ENCODE measurements at regions not wholly inside any gene's neighbourhood (a gene's known extent, or its start where the extent isn't known, plus 50 kb on each side); places are given as distances from the start of the nearest gene placed in this dataset.

DNA sequence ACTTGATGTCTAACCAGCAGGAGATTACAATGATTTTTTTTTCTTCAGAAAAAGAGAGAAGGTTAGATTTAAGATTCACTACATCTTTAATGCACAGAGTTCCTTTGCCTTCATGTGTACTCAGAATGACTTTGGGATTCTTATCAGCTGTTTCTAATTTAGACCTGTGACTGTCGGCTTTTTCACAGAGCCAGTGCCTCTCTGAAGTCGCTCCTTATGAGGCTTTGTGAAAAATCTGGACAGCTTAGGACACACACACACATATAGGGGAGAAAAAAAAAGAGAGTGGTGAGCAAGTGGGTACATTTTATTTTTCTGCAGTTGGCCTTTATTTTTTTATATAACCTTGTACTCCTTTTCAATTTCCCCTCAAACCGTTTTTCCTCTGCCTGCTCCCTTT lies 893.1 kb upstream of the CELF4 start:
- no peaks in the 10 kb centered on the region for H3K27me3 Mint-ChIP-seq
- no peak for ATAC-seq (replicated peaks)
- H3K27ac Mint-ChIP-seq, result no peak overlapping the region
- H3K36me3 Mint-ChIP-seq (ENCODE audit: insufficient read depth), result no peaks in the 10 kb centered on the region
- no peak overlapping the region for H3K4me3 Mint-ChIP-seq
- DNase-seq, result no peak
- H3K4me1 Mint-ChIP-seq (ENCODE audit: low read depth in 2 of 2), result no peaks in the 10 kb centered on the region
- peaks cover 5 to 9% of the 10 kb centered on the region in 2 donors for H3K9me3 Mint-ChIP-seq

DNA sequence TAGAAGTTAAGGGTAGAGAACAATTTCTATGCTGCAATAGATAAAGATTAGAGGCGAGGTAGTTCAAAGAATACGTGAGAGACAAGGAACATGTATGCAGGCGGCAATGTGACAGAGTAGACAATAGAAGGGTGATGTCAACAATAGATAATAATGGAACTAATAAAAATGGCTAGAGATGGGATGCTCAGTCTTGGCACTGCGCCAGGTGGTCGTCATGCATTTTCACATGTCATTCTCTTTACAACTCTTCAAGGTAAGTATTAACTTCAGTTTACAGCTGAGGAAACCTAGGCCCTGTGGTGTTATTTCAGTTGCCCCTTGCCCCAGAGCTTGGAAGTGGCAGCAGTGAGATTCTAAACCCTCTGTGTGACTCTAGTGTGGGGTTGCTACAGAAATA lies 890.7 kb upstream of the CELF4 start:
- H3K27me3 Mint-ChIP-seq, result no peaks in the 10 kb centered on the region
- no peak for ATAC-seq (replicated peaks)
- peaks cover 0 to 6% of the 10 kb centered on the region in 2 donors for H3K9me3 Mint-ChIP-seq
- no peak for DNase-seq
- no peaks in the 10 kb centered on the region for H3K4me1 Mint-ChIP-seq (ENCODE audit: low read depth in 2 of 2)
- no peak overlapping the region for H3K4me3 Mint-ChIP-seq
- H3K36me3 Mint-ChIP-seq (ENCODE audit: insufficient read depth), result no peaks in the 10 kb centered on the region
- H3K27ac Mint-ChIP-seq, result no peak overlapping the region

DNA sequence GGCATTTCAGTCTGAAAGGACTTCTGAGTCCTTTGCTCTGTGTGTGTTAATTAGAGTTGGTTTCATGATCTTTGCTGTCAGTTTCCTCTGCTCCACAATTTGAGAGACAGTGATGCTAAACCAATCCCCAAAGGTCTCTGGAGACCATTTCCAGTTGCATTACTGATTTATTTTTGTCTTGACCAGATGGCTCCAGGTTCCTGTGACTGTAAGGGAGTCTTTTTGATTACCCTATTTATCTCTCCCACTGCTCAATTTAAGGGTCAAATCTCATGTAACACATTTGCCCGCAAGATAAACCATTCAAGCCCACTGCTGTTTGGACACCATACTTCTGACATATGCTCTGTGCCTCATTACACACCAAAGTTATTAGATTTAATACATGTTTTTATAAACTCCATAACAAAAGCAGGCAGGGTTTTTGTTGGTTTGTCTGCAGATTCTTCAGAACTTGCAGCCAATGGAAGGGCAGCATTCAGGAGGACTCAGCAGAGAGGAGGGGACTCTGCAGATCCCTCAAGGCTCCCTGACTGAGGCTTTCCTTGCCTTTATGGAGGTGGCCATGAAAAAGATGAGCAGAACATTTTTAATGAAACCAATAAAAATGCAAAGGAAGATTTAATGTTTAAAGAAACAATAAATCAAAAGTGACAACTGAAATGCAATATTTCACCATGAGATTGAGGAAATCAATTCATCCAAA lies 889.3 kb upstream of the CELF4 start:
- H3K4me3 Mint-ChIP-seq, result no peak overlapping the region
- peaks cover 0 to 7% of the 10 kb centered on the region in 2 donors for H3K9me3 Mint-ChIP-seq
- no peak overlapping the region for H3K27ac Mint-ChIP-seq
- no peak for DNase-seq
- H3K4me1 Mint-ChIP-seq (ENCODE audit: low read depth in 2 of 2), result no peaks in the 10 kb centered on the region
- no peaks in the 10 kb centered on the region for H3K36me3 Mint-ChIP-seq (ENCODE audit: insufficient read depth)
- no peaks in the 10 kb centered on the region for H3K27me3 Mint-ChIP-seq
- ATAC-seq (replicated peaks), result no peak

DNA sequence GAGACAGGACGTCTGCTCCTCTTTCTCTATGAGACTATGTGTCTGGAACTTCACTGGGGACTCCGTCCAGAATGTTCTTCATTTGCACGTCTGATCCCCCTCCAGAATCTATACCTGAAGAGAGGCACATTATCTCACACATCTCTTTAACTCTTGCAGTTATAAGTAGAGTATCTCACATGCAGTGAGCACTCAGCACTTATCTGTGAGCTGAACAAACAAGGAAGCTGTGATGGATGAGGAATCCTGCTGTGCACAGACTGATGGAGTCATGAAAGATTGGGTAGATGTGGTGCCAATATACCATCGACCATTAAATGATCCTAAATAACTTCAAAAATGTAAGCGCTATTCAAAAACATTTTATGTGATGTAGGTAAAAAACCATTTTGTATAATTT lies 888.3 kb upstream of the CELF4 start:
- DNase-seq (no peak), ATAC-seq (replicated peaks) (no peak)
- H3K4me3 Mint-ChIP-seq, result no peak overlapping the region
- H3K27me3 Mint-ChIP-seq, result no peaks in the 10 kb centered on the region
- no peaks in the 10 kb centered on the region for H3K4me1 Mint-ChIP-seq (ENCODE audit: low read depth in 2 of 2)
- H3K27ac Mint-ChIP-seq, result no peak overlapping the region
- H3K9me3 Mint-ChIP-seq, result peaks cover 0 to 9% of the 10 kb centered on the region in 2 donors
- no peaks in the 10 kb centered on the region for H3K36me3 Mint-ChIP-seq (ENCODE audit: insufficient read depth)

DNA sequence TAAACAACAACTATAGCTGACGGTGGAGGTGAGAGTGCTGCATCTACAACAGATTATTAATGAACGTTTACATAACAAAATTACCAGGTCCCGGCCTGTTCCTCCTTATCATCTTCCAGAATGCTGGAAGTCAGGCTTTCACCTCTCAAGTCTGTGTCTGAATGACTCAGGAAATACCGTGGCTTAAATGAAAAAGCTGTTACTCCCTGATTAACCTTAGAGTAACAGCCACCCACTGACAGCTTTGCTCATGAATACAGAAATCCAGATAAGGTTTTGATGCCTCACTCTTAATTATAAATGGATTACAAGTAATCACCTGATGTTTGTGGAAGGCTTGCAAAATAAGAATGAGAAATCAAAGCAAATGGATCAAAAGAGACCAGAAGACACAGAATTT lies 885.3 kb upstream of the CELF4 start:
- Mint-ChIP-seq H3K27ac (no peak overlapping the region), H3K27me3 (no peaks in the 10 kb centered on the region), H3K4me3 (no peak overlapping the region), H3K36me3 (ENCODE audit: insufficient read depth) (no peaks in the 10 kb centered on the region), H3K4me1 (ENCODE audit: low read depth in 2 of 2) (no peaks in the 10 kb centered on the region), H3K9me3 (peaks cover 0 to 7% of the 10 kb centered on the region in 2 donors)
- no peak for DNase-seq
- ATAC-seq (replicated peaks), result no peak

DNA sequence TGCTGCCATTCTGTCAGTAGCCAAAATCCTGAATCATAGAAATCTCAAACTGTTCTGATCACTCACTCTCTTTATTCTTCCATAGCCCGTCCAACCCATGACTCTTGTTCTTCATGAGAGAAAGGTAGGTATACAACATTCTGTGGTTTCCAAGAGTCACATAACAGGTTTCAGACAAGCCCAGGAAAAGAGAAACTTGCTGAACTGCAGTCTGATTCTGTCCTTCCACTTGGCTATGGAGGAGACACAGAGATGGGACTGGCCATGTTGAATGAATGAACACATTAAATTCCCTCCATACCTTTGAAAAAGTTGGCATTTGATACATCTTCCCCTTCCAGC lies 880.2 kb upstream of the CELF4 start:
- peaks cover 0 to 3% of the 10 kb centered on the region in 2 donors for H3K9me3 Mint-ChIP-seq
- no peaks in the 10 kb centered on the region for H3K4me1 Mint-ChIP-seq (ENCODE audit: low read depth in 2 of 2)
- H3K27me3 Mint-ChIP-seq, result no peaks in the 10 kb centered on the region
- no peaks in the 10 kb centered on the region for H3K36me3 Mint-ChIP-seq (ENCODE audit: insufficient read depth)
- ATAC-seq (replicated peaks), result no peak
- H3K27ac Mint-ChIP-seq, result no peak overlapping the region
- DNase-seq, result no peak
- H3K4me3 Mint-ChIP-seq, result no peak overlapping the region

DNA sequence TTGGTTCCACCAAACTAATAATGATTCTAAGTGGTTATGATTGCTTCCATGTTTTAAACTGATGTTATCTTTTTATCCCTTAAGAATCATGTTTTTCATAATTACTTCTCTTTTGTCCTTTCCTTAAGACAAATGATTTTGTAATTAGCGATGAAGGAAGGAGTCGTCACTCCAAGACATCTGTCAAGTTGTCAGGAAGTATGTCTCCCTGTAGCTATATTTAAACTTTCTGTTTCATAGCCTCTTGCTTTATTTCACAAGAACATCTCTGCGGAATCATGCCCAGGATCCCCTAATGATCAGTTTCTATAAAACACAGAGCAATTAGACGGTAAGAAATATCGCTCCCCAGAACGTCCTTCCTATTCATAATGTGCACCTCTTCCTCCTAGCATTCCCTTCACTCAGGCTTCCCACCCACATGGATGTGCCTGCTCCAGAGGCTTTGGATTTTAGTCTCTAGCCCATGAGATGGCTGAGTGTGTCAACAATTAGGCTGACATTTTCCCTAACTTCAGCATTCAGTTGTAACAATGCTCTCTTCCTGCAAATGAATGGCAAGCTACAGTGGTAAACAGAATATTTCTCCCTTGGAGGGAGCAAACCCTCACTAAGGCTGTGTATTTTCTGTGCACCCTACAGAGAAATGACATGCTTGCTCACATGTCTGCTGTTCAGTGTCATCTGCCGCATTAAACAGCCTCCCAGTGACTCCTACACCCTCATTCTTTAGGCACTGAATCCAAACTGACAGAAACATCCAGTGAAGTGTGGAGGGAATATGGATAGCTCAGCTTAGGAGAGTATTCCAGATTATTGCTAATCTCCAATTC lies 879.6 kb upstream of the CELF4 start:
- peaks cover 0 to 5% of the 10 kb centered on the region in 2 donors for H3K9me3 Mint-ChIP-seq
- H3K4me1 Mint-ChIP-seq (ENCODE audit: low read depth in 2 of 2), result no peaks in the 10 kb centered on the region
- H3K4me3 Mint-ChIP-seq, result no peak overlapping the region
- no peaks in the 10 kb centered on the region for H3K36me3 Mint-ChIP-seq (ENCODE audit: insufficient read depth)
- ATAC-seq (replicated peaks), result no peak
- H3K27ac Mint-ChIP-seq, result no peak overlapping the region
- no peak for DNase-seq
- no peaks in the 10 kb centered on the region for H3K27me3 Mint-ChIP-seq

DNA sequence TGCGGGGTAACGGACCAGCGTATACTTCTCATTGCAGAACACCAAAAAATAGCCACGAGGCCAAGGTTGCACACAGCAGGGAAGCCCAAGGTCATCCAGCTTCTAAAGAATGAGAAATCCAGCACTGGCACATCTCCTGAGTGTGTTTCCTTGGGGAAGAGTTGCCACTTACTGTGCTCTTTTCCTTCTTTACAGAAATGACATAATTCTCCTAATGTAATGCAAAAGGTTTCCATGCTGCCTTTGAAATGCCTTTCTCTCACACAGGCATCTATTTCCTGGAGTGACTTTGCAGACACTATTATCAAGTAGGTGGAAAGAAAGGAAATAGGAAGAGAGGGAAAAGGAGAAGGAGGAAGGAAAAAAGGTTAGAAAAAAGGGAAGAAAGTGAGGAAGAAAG lies 862.1 kb upstream of the CELF4 start:
- Mint-ChIP-seq H3K4me3 (no peak overlapping the region), H3K27me3 (no peaks in the 10 kb centered on the region), H3K27ac (no peak overlapping the region), H3K36me3 (ENCODE audit: insufficient read depth) (no peaks in the 10 kb centered on the region), H3K4me1 (ENCODE audit: low read depth in 2 of 2) (no peaks in the 10 kb centered on the region), H3K9me3 (peaks cover 0 to 13% of the 10 kb centered on the region in 2 donors)
- no peak for DNase-seq
- ATAC-seq (replicated peaks), result no peak

DNA sequence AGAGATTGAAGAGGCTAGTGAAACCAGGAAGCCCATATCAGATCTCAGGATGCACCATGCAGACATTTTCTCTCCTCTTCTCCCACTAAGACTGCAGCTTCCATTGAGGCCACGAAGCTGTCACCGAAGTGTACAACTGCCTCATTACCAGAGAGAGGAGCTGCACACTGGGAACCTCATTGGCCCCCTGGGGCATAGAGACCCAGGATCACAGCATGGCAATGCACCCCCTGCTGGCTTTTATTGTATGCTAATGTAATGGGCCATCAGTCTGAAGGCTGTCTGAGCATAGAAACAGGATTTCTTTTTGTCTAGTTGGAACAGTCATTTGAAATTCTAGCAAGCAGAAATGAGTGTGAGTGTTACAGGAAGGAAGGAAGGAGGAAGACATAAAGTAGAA lies 861.6 kb upstream of the CELF4 start:
- ATAC-seq (replicated peaks) (no peak), DNase-seq (no peak)
- H3K4me1 Mint-ChIP-seq (ENCODE audit: low read depth in 2 of 2), result no peaks in the 10 kb centered on the region
- peaks cover 0 to 13% of the 10 kb centered on the region in 2 donors for H3K9me3 Mint-ChIP-seq
- no peak overlapping the region for H3K4me3 Mint-ChIP-seq
- no peaks in the 10 kb centered on the region for H3K27me3 Mint-ChIP-seq
- H3K36me3 Mint-ChIP-seq (ENCODE audit: insufficient read depth), result no peaks in the 10 kb centered on the region
- no peak overlapping the region for H3K27ac Mint-ChIP-seq

DNA sequence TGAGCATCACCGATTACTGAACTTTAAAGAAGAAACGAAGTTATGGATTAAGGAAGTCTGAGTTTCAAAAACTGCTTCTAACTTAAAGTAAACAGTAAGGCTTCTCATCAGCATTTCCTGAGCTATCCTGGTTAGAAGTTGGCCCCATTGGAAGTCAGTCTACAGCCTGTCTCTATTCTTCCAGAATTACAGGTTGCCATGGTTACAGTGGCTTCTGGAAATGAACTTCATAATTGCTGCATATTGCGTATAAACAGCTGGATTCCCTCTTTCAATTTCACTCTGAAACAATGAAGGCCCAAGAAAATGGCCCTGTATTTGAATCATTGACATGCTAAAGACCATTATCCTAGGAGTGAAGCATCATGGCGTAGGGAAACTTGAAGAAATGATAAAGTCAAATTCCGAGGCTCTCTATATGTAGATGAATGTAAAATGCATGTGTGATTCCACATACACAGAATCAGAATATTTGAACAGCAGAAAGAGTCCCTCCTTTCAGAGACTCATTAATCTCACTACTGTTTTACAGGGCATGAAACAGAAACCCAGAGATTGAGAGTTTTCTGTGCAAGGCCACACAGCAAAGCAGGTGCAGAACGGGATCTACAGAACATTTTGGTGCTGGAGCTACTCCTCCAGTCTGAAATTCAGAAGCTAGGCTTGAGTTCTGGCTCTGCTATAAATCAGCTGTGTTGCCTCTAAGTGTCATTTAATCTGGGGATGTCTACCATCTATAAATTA lies 856.4 kb upstream of the CELF4 start:
- ATAC-seq (replicated peaks) (no peak), DNase-seq (no peak)
- no peaks in the 10 kb centered on the region for H3K36me3 Mint-ChIP-seq (ENCODE audit: insufficient read depth)
- H3K27ac Mint-ChIP-seq, result no peak overlapping the region
- H3K9me3 Mint-ChIP-seq, result peaks cover 0 to 9% of the 10 kb centered on the region in 2 donors
- H3K4me1 Mint-ChIP-seq (ENCODE audit: low read depth in 2 of 2), result no peaks in the 10 kb centered on the region
- H3K4me3 Mint-ChIP-seq, result no peak overlapping the region
- no peaks in the 10 kb centered on the region for H3K27me3 Mint-ChIP-seq

DNA sequence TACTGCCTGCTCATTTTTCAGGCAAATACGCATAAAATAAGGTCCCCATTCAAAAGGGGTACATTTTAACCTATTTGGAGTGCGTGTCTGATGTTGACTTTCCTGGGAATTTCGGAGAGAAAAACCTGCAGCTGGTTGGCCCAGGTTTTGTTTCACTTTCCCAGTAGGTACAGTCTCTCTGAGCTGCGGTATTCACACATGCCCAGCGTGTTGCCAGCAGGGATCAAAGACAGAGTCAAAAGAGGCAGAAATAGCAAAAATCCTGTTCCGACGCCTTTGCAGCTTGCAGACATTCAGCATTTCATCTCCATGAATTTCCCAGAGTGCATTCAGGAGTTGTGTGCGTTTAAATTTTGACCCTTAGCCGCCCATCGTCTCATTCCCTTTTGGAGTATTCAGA lies 855.4 kb upstream of the CELF4 start:
- H3K27me3 Mint-ChIP-seq, result no peaks in the 10 kb centered on the region
- H3K4me3 Mint-ChIP-seq, result no peak overlapping the region
- ATAC-seq (replicated peaks), result no peak
- no peaks in the 10 kb centered on the region for H3K4me1 Mint-ChIP-seq (ENCODE audit: low read depth in 2 of 2)
- peaks cover 0 to 4% of the 10 kb centered on the region in 2 donors for H3K9me3 Mint-ChIP-seq
- no peak for DNase-seq
- no peaks in the 10 kb centered on the region for H3K36me3 Mint-ChIP-seq (ENCODE audit: insufficient read depth)
- H3K27ac Mint-ChIP-seq, result no peak overlapping the region

DNA sequence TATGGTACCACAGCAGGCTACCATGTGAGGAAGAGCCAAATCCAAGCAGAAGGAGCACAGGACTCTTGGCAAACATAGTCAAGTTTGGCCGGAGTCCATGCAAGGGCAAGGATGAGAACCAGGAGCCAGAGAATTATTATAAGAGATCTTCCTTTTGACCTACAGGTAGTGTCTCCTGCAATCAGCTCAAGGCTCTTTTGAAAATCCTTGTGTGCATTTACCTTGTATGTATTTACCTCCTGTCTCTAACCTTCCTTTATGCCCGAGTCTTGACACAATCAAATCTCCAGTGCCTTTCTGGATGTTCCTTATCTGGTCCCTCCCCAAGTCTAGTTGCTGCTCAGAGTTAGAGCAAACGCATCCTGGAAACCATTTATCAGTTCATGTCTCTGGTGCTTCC lies 855.0 kb upstream of the CELF4 start:
- Mint-ChIP-seq H3K4me1 (ENCODE audit: low read depth in 2 of 2) (no peaks in the 10 kb centered on the region), H3K36me3 (ENCODE audit: insufficient read depth) (no peaks in the 10 kb centered on the region), H3K4me3 (no peak overlapping the region), H3K9me3 (peaks cover 0 to 4% of the 10 kb centered on the region in 2 donors), H3K27me3 (no peaks in the 10 kb centered on the region), H3K27ac (no peak overlapping the region)
- DNase-seq (no peak), ATAC-seq (replicated peaks) (no peak)

DNA sequence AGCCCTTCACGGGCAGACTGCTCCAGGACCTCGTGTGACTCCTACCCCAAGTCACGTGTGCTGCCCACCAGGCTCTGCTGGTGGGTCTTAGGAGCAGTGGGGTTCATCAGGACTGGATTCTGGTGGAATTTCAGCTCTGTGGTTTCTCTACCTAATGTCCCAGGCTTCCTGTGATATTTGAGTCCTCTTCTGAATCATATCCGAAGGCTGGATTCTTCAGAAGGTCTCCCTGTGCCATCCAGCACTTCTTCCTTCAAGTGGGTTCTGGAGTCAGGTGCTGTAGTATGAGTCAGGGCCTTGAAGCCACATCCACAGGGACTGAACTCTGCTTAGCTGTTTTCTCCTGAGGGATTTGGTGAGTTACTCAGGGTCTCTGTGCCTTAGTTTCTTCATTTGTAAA lies 850.2 kb upstream of the CELF4 start:
- Mint-ChIP-seq H3K27me3 (no peaks in the 10 kb centered on the region), H3K9me3 (peaks cover 0 to 4% of the 10 kb centered on the region in 2 donors), H3K4me3 (no peak overlapping the region), H3K4me1 (ENCODE audit: low read depth in 2 of 2) (no peaks in the 10 kb centered on the region), H3K27ac (no peak overlapping the region), H3K36me3 (ENCODE audit: insufficient read depth) (no peaks in the 10 kb centered on the region)
- ATAC-seq (replicated peaks) (no peak), DNase-seq (no peak)

DNA sequence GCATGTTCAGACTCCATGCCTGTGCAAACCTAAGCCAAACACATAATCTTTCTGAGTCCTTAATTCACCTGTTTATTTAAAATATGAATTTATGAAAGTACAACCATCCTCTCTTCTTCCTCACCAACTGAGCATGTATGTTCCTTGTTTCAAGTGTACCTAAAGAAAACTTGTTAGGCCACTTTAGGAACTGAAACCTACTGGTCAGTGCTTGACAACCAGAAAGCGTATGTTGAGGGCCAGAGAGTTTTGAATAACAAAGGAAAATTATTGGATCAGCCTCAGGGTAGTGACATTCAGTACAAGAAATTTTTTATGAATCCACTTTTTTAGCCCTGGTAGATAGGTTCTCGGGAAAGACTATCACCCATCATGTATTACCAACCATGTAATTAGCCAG lies 847.6 kb upstream of the CELF4 start:
- Mint-ChIP-seq H3K27ac (no peak overlapping the region), H3K4me1 (ENCODE audit: low read depth in 2 of 2) (no peaks in the 10 kb centered on the region), H3K9me3 (peaks cover 5 to 8% of the 10 kb centered on the region in 2 donors), H3K27me3 (no peaks in the 10 kb centered on the region), H3K36me3 (ENCODE audit: insufficient read depth) (no peaks in the 10 kb centered on the region), H3K4me3 (no peak overlapping the region)
- ATAC-seq (replicated peaks), result no peak
- no peak for DNase-seq
